Superior temporal gyrus (tissue), 1 donor: ENCODE measurements at regions not wholly inside any gene's neighbourhood (a gene's known extent, or its start where the extent isn't known, plus 50 kb on each side); places are given as distances from the start of the nearest gene placed in this dataset.
"Not testable (repeated sequence)": the region's sequence is repeated elsewhere in the genome, so short reads cannot be mapped to it uniquely, and the experiment has no call there.

Source experiments
- DNase-seq: peaks from one replicate; pipeline ENCODE4 v3.0.0-alpha.2; 2016; ENCODE audit errors: extremely low spot score

GRCh38 chr9:75672478-75672877, 218.0 kb upstream of the PCSK5 start:
- no peak for DNase-seq

- DNase-seq: no peak
Observed at GRCh38 chr9:75683591-75683990, 206.9 kb upstream of the PCSK5 start.

GRCh38 chr9:75685062-75685461, 205.4 kb upstream of the PCSK5 start:
- DNase-seq: no peak

- no peak for DNase-seq
Observed at GRCh38 chr9:75687359-75687953, 203.0 kb upstream of the PCSK5 start.

- DNase-seq: not testable (repeated sequence)
Observed at GRCh38 chr9:75690551-75690950, 199.9 kb upstream of the PCSK5 start.

DNA sequence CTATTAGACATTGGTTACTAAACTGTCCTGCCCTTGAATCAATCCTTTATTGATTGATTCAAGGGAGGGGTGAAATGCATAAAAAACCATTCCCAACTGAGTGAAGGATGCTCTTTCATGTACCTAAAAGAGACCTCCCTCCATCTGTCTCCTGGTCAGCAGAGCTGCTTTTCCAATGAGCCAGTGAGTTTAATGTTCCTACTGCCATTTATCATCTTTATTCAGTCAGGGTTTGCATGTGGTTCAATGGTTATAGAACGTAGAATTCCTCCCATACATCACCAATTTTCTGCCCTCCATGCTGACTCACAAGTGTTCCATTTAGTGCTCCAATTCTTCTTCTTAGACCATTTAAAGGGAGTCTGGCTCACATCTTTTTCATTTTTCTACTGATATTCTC, 199.1 kb upstream of the PCSK5 start:
- no peak for DNase-seq

- DNase-seq: no peak
Observed at GRCh38 chr9:75692309-75692708, 198.2 kb upstream of the PCSK5 start.

GRCh38 chr9:75695921-75696320, 194.6 kb upstream of the PCSK5 start:
- DNase-seq: no peak

GRCh38 chr9:75699017-75699416, 191.5 kb upstream of the PCSK5 start:
- DNase-seq: no peak

GRCh38 chr9:75699625-75700251, 190.7 kb upstream of the PCSK5 start:
- no peak for DNase-seq

DNA sequence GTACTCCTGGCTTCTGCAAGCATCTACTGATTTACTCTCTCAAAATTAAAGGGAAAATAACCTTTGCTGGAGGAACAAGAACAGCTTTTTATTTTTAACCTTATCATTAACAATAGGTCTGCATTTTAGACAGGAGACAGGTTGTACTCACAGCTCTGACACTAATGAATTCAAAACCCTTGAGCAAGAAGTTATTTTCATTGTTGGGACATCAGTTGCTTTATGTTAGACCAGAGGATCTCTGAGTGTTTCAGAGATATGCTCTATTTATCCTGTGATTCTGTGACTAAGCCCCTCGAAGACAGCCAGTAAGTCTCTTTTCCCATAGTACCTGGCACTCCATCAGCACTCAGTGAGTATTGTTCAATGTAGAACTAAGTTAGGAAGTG, 190.2 kb upstream of the PCSK5 start:
- no peak for DNase-seq

DNA sequence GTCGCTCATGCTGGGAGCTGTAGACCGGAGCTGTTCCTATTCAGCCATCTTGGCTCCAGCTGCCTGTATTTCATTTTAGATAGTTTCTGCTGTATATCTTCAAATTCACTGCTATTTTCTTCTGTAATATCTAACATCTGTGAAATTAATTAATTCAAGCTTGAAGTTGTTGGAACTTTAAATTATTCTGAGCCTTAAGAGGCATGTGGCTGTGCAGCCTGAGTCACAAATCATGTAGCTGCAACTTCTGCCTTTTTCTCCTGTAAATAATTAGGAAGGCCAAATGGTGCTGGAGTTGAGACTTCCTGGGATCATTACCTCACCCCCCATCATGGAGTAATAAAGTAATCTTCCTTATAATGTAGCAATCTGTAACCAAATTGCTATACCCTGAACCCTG, 183.3 kb upstream of the PCSK5 start:
- no peak for DNase-seq

DNA sequence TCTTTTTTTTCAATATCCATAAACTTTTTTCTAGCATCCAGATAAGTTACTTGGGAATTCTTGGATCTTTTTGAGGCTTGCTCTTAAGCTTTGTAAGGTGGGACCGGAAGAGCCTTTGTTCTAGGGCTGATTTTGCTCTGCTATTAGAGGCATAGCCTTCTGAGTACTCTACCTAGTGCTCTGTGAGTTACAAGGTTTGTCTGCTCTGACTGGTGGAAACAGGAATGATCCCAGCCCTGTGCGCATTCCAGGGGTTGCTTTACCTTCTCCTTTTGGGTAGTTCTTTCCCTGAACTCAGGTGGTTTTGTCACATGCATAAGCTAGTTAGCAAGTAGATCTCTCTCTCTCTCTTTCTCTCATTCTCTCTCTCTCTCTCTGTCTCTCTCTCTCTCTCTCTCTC, 180.8 kb upstream of the PCSK5 start:
- DNase-seq: no peak

DNA sequence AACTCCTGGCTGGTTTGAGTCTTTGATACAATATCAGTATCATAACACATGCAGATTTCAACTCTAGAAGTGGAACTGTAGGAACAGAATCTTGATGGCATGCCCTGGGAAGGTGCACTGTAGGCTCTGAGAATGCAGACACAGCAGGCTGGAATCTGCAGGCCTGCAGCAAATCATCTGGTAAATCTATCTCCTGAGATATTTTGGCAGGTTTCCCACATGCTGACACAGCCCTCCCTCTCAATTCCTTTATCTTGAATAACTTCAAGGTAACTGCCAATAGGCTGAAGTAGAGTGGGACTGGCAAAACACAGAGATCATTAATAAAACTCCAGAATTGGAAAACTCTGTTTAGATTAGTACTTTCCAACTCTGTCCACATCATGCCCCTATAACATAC, 177.8 kb upstream of the PCSK5 start:
- no peak for DNase-seq

DNA sequence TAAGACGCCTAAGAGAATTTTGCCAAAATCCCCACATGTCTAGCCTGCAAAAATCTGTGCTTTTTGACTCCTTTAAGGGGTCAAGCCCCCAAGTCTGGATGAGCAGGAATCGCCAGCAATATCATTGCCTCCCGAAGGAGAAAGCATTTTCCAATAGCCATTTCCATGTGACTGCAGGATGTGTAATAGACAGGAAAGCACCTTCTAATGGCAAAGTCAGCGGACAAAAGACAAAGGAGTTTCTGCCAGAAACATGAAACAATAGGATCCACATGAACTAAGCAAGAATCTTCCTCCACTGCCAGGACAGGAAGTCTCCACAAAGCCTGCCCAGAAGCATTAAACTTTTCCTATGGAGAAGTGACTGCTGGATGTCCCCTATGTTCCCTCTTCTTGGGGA, 177.1 kb upstream of the PCSK5 start:
- DNase-seq: no peak

GRCh38 chr9:75715360-75715759, 175.1 kb upstream of the PCSK5 start:
- no peak for DNase-seq

- no peak for DNase-seq
Observed at GRCh38 chr9:75718677-75719076, 171.8 kb upstream of the PCSK5 start.

DNA sequence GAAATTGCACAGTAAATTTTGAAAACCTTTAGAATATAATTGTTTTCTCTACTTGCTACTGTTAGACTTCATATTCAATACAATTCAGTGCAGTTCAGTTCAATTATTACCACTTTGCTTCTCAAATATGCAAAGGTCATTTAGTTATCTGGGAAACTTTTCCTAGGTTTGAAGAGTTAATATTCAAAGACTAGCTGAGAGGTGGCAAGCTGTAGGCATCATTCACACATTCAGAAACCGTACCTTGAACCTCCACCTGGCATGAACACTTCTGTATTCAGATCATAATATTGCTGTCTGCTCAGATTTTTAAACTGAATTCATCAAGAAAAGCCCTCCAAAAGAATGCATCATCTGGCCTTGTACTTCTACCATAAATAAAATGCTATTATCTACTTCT, 162.1 kb upstream of the PCSK5 start:
- DNase-seq: no peak

DNA sequence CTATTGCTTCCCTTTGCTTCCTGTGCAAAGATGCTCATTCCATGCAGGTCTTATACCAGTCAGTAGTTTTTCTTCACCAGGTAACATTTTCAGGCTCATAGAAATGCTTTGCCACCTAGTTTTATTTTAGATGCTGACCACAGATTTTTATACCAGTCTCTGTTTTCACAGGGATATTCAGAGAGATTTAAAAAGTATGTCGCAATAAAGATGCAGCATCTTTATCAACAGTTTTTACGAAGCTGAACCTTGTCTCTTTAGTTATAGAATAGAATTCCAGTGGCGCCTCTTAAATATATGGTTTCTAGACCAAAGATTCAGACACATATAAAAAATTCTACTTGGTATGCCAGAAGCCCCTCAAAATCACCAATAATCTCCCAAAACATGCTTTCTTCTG, 155.7 kb upstream of the PCSK5 start:
- DNase-seq: no peak

DNA sequence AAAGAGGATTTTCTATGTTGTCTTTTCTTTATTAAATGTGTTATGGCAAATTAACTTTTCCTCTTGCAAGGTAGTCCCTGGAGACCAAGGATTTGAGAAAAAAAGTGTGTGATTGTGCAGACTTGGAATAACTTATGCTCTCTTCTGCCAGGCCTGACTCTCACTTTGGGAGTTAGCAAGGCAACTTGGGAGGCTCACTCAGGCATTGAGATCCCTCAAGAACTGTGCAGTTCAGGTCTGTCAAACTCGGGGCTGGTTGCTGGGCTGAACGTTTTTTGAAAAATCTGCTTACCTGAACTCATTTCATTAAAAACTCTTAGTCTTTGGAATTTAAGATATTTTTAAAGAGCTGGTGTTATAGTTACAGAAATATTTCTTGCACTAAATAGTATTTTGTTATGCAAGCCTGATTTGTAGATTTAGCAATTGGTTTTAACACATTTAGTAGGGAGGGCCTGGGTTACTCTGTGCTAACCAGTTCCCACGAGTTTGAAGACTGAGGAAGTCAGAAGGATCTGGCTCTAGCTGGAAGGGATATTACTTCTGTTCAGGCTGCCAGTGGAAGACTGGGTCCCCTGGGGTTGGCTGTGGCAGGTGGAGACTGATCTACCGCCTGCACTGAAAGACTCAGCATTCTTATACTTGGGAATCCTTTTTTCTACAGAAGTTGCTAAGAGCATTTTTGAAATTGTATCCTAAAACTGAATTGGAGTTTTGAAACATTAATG, 150.4 kb upstream of the PCSK5 start:
- no peak for DNase-seq

GRCh38 chr9:75743855-75744254, 146.6 kb upstream of the PCSK5 start:
- no peak for DNase-seq

DNA sequence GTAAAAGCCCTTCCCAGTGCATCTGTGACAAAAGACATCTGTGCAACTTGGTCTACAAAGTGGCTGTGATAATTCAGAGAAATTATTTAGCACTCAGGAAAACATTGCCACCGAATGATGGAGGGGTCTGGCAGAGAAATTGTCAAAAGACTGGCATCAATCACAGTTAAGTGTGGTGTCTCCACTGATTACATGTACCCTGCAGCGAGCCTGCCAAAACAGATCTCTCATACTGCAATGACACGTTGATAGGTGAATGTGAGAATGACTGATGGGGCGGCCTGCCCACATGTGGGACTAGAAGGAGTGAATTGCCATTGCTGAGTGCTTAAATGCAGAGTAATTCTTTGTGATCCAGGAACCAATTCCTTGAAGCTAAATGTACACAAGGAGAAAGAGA, 136.4 kb upstream of the PCSK5 start:
- DNase-seq: no peak

- no peak for DNase-seq
Observed at GRCh38 chr9:75775166-75775565, 115.3 kb upstream of the PCSK5 start.
